Fibroblast of pulmonary artery (primary cell): ENCODE measurements at regions not wholly inside any gene's neighbourhood (a gene's known extent, or its start where the extent isn't known, plus 50 kb on each side); places are given as distances from the start of the nearest gene placed in this dataset.

Experiments used
- DNase-seq: peaks from one replicate; pipeline ENCODE4 v3.0.0-alpha.2; 2010; ENCODE audit warnings: low read depth
- H3K4me3 ChIP-seq: replicated peaks from 2 replicates; pipeline ENCODE4 v1.5.1; 2011; ENCODE audit warnings: low read depth, mild to moderate bottlenecking, control low read depth, low read length, moderate library complexity
- TF ChIP-seq, protein P1 (sequence below): IDR thresholded peaks from 2 replicates; pipeline ENCODE4 v1.5.1; 2011; ENCODE audit warnings: mild to moderate bottlenecking, control low read depth, low read length, inconsistent platforms; ENCODE audit errors: missing control alignments

DNA sequence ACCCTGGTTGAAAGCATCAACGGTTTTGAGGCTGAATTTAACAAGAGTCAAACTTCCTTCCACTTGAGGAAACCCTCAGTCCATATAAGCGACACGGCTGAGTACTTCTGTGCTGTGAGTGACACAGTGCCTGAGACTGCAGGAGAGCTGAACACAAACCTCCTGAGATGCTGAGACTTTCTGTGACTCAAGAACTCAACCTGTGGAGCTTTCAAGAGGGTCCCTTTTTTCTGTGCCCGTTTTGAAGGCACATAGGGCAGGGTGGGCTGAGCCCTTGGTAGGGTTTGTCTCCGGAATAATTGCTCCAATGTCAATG, 305.3 kb upstream of the OR4E1 start:
- no peak overlapping the region for H3K4me3 ChIP-seq
- TF ChIP-seq, protein P1, sequence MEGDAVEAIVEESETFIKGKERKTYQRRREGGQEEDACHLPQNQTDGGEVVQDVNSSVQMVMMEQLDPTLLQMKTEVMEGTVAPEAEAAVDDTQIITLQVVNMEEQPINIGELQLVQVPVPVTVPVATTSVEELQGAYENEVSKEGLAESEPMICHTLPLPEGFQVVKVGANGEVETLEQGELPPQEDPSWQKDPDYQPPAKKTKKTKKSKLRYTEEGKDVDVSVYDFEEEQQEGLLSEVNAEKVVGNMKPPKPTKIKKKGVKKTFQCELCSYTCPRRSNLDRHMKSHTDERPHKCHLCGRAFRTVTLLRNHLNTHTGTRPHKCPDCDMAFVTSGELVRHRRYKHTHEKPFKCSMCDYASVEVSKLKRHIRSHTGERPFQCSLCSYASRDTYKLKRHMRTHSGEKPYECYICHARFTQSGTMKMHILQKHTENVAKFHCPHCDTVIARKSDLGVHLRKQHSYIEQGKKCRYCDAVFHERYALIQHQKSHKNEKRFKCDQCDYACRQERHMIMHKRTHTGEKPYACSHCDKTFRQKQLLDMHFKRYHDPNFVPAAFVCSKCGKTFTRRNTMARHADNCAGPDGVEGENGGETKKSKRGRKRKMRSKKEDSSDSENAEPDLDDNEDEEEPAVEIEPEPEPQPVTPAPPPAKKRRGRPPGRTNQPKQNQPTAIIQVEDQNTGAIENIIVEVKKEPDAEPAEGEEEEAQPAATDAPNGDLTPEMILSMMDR: no peak
- no peak for DNase-seq

DNA sequence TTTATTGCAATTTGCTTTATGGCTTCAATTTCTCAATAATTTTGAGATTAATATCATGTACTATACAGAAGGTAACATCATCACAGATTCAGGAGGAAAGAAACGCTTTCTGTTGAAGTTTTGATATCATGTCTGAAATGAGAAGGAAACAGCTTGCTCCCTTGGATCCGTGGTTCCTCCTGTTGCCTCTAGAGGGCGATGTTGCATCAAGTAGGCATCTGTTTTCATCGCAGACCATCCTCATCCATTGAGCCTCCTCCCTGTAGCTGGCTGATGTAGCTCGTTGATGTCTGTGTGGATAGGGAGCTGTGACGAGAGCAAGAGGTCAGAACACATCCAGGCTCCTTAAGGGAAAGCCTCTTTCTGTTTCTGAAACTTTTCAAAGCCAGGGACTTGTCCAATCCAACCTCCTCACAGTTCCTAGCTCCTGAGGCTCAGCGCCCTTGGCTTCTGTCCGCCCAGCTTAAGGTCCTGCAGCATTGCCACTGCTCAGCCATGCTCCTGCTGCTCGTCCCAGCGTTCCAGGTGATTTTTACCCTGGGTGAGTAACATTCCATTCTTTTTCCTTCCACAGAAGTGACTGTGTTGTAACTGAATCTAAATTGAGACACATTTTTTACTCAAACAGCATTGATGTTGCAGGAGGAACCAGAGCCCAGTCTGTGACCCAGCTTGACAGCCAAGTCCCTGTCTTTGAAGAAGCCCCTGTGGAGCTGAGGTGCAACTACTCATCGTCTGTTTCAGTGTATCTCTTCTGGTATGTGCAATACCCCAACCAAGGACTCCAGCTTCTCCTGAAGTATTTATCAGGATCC, 304.8 kb upstream of the OR4E1 start:
- TF ChIP-seq, protein P1: peak; percentile 76
- no peak overlapping the region for H3K4me3 ChIP-seq
- DNase-seq: peak; percentile 30

DNA sequence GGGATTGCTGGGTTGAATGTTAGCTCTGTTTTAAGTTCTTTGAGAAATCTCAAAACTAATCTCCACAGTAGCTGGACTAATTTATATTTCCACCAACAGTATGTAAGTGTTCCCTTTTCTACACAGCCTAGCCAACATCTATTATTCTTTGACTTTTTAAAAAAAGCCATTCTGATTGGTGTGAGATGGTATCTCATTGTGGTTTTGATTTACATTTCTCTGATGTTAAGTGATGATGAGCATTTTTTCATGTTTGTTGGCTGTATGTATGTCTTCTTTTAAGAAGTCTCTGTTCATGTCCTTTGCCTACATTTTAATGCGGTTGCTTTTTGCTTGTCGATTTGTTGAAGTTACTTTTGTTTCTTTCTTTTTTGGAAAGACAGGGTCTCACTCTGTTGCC, 301.1 kb upstream of the OR4E1 start:
- TF ChIP-seq, protein P1: no peak
- H3K4me3 ChIP-seq: no peak overlapping the region
- no peak for DNase-seq

DNA sequence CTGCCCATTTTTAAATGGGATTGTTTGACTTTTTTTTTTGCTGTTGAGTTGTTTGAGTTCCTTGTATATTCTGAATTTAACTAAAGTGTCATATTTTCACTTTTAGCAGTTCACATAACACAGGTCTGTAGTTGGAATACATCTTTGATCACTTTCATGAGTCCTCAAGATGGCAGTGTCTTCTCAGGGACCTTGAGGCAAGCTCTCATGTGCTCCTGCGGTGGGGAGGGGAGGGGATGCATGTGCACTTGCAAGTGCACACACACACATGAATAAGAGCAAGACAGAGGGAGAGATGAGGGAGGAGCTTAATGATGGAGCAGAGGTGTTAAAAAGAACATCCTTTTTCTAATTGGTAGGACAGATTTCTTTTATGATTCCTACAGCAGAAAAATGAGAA, 291.4 kb upstream of the OR4E1 start:
- H3K4me3 ChIP-seq: no peak overlapping the region
- no peak for DNase-seq
- TF ChIP-seq, protein P1: no peak

DNA sequence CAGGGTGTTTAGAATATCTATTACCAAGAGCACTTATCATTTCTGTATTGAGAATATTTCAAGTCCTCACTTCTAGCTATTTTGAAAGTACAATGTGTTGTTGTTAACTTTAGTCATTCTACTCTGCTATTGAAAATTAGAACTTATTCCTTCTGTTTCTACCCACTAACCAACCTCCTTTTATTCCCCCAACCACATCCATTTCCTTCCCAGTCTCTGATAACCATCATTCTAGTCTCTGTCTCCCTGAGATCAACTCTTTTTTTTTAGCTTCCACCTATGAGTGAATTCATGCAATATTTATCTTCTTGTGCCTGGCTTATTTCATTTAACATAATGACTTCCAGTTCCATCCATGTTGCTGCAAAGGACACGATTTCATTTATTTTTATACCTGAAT, 290.6 kb upstream of the OR4E1 start:
- TF ChIP-seq, protein P1: no peak
- no peak for DNase-seq
- H3K4me3 ChIP-seq: no peak overlapping the region

DNA sequence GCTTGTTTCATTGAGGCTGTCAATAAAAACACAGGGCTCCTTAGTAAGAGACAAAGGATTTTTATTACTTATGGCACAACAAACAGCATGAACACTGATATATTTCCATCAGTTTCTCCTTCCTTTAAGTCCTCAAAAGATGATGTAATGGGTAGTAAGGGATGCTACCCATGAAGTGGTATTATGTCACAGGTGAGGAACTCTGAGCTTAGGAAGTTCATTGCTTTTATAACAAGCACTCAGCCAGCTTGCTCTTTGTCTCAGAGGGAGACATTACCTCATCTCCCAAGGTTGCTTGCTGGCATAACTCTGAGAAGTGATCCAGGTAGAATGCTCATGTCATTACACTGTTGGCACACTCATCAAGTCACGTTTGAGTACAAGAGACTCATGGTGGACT, 287.0 kb upstream of the OR4E1 start:
- H3K4me3 ChIP-seq: no peak overlapping the region
- TF ChIP-seq, protein P1: no peak
- no peak for DNase-seq

DNA sequence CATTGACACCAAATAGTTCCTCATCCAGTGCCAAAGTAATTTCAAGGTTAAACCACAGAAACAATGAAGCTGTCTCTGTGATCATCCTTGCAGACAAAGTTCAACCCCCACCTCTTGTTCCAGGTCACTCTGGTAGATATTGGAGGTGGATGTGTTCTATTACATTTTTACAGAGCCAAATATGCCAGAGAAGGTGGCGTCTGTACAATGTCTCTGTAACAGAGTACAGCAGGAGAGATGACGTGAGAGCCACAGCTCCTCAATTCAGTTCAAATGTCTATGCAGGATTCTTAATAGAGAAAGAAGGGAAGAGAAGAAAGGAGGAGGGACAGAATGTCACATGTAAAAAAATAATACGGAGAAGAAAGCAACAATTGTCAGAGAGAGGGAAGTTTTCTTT, 268.3 kb upstream of the OR4E1 start:
- TF ChIP-seq, protein P1: no peak
- no peak for DNase-seq

More for the DNA sequence above, 268.3 kb upstream of the OR4E1 start:
- no peak overlapping the region for H3K4me3 ChIP-seq
